HCT116 (cell line): ENCODE measurements at regions not wholly inside any gene's neighbourhood (a gene's known extent, or its start where the extent isn't known, plus 50 kb on each side); places are given as distances from the start of the nearest gene placed in this dataset.

Experiments
- EGR1 ChIP-seq: IDR thresholded peaks from 2 replicates; pipeline ENCODE4 v1.6.1; 2012; ENCODE audit warnings: low read depth
- EZH2 ChIP-seq: fragments of 200-600 bp; sonication (generic); IDR thresholded peaks from 2 replicates; pipeline ENCODE4 v1.6.1; 2017; ENCODE audit warnings: antibody characterized with exemption, mixed run types
- POLR2A ChIP-seq: IDR thresholded peaks from 2 replicates; pipeline ENCODE4 v1.7.0; 2011; ENCODE audit warnings: borderline replicate concordance; ENCODE audit not compliant: insufficient read depth, insufficient read length; ENCODE audit errors: extremely low read depth
- TF ChIP-seq, protein P1 (sequence below), 3 experiments: fragments of 200-600 bp in 1 of 3; sonication (generic) in 1 of 3; IDR thresholded peaks in 2 of 3; conservative IDR thresholded peaks in 1 of 3; 2 replicates each; pipeline ENCODE4 v1.5.1; 2012 to 2017; ENCODE audit warnings: low read depth in 2 of 3, low read length in 2 of 3, antibody characterized with exemption in 1 of 3, borderline replicate concordance in 1 of 3, control low read depth in 1 of 3, mild to moderate bottlenecking in 1 of 3, mixed read lengths in 1 of 3, mixed run types in 1 of 3, moderate library complexity in 1 of 3; ENCODE audit not compliant: insufficient read depth in 1 of 3

DNA sequence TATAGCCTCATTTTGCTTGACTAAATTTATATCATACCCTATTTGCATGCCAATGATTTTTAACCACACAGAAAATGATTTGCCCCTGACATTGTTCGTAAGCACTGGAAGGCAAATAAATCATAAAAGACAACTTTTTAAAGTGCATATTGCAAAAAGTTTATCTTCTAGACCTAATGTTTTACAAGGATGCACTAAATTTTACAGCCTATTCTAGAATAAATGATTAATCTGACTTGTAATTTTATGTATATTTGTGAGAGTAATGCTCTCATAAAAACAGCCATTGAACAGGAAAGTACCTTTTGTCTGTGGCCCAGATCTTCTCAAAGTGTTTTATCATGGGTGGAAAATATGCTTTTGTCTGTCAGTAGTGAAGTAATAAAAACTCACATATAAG is 546.6 kb downstream of the EPHA3 start:
- TF ChIP-seq EGR1 (no peak), POLR2A (no peak), EZH2 (no peak)
- TF ChIP-seq, protein P1, sequence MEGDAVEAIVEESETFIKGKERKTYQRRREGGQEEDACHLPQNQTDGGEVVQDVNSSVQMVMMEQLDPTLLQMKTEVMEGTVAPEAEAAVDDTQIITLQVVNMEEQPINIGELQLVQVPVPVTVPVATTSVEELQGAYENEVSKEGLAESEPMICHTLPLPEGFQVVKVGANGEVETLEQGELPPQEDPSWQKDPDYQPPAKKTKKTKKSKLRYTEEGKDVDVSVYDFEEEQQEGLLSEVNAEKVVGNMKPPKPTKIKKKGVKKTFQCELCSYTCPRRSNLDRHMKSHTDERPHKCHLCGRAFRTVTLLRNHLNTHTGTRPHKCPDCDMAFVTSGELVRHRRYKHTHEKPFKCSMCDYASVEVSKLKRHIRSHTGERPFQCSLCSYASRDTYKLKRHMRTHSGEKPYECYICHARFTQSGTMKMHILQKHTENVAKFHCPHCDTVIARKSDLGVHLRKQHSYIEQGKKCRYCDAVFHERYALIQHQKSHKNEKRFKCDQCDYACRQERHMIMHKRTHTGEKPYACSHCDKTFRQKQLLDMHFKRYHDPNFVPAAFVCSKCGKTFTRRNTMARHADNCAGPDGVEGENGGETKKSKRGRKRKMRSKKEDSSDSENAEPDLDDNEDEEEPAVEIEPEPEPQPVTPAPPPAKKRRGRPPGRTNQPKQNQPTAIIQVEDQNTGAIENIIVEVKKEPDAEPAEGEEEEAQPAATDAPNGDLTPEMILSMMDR (IDR thresholded peaks at IDR 0.05 in 2 of 3, conservative IDR thresholded peaks at IDR 0.05 in 1 of 3; ENCODE audit: borderline replicate concordance in 1 of 3, insufficient read depth in 1 of 3, low read depth in 2 of 3, low read length in 2 of 3): no peak
